ENCODE measurements at regions not wholly inside any gene's neighbourhood (a gene's known extent, or its start where the extent isn't known, plus 50 kb on each side); places are given as distances from the start of the nearest gene placed in this dataset.

- DNase-seq (ENCODE audit: low spot score), result no peak
- no peak for TF ChIP-seq CTCF (IDR thresholded peaks at IDR 0.05; ENCODE audit: borderline replicate concordance, control extremely low read depth, extremely low read depth, insufficient read depth, missing control alignments)
- in situ Hi-C loops (cut with MboI; ENCODE audit: low sequenced_read_pairs, unreplicated experiment), result no loop called here
Observed at GRCh38 chr5:149429839-149430721, 51.0 kb upstream of the IL17B start.
